Erythroblast (primary cell): ENCODE measurements at regions not wholly inside any gene's neighbourhood (a gene's known extent, or its start where the extent isn't known, plus 50 kb on each side); places are given as distances from the start of the nearest gene placed in this dataset.

Experiments
- GATA1 ChIP-seq: IDR thresholded peaks from 2 replicates; pipeline ENCODE4 v1.6.1; 2011; ENCODE audit warnings: low read depth, mild to moderate bottlenecking, control low read depth, low read length, moderate library complexity
- POLR2A ChIP-seq: IDR thresholded peaks from 2 replicates; pipeline ENCODE4 v1.6.1; 2011; ENCODE audit warnings: mild to moderate bottlenecking, low read length

GRCh38 chr20:53828088-53828681, 234.5 kb upstream of the ZNF217 start:
- TF ChIP-seq POLR2A (no peak), GATA1 (no peak)
